Uterus (tissue), 2 donors: ENCODE measurements at regions not wholly inside any gene's neighbourhood (a gene's known extent, or its start where the extent isn't known, plus 50 kb on each side); places are given as distances from the start of the nearest gene placed in this dataset.

Source experiments
- POLR2A ChIP-seq, 2 donors: fragments of 450-650 bp; IDR thresholded peaks; one replicate each; pipeline ENCODE4 v1.6.1; 2016; ENCODE audit warnings: antibody characterized with exemption in 2 of 2, mild to moderate bottlenecking in 1 of 2, moderate library complexity in 1 of 2
- TF ChIP-seq, protein P1 (sequence below), 4 experiments: fragments of 200-600 bp in 2 of 4; fragments of 450-650 bp in 2 of 4; sonication (generic) in 2 of 4; IDR thresholded peaks; one replicate each; pipeline ENCODE4 v1.5.1; 2016 to 2019; ENCODE audit warnings: antibody characterized with exemption in 4 of 4, mild to moderate bottlenecking in 2 of 4, moderate library complexity in 1 of 4

DNA sequence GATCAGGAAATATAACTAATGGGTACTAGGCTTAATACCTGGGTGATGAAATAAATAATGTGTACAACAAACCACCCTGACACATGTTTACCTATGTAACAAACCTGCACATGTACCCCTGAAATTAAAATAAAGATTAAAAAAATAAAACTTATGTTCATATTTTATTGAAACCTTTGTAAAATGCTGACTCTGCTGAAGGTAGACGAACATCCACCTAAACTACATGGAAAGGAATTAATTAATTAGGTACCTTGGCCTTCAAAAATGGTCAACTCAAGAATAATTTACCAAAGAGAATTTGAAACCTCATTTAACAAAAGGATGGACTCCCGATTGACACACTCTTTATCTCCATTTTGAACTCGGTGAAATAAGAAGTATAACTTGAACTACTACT, 152.3 kb upstream of the OR13F1 start:
- TF ChIP-seq, protein P1, sequence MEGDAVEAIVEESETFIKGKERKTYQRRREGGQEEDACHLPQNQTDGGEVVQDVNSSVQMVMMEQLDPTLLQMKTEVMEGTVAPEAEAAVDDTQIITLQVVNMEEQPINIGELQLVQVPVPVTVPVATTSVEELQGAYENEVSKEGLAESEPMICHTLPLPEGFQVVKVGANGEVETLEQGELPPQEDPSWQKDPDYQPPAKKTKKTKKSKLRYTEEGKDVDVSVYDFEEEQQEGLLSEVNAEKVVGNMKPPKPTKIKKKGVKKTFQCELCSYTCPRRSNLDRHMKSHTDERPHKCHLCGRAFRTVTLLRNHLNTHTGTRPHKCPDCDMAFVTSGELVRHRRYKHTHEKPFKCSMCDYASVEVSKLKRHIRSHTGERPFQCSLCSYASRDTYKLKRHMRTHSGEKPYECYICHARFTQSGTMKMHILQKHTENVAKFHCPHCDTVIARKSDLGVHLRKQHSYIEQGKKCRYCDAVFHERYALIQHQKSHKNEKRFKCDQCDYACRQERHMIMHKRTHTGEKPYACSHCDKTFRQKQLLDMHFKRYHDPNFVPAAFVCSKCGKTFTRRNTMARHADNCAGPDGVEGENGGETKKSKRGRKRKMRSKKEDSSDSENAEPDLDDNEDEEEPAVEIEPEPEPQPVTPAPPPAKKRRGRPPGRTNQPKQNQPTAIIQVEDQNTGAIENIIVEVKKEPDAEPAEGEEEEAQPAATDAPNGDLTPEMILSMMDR (IDR thresholded peaks at IDR 0.05), result no peak
- no peak for TF ChIP-seq POLR2A (IDR thresholded peaks at IDR 0.05)
